OCI-LY1 (cell line): ENCODE measurements at regions not wholly inside any gene's neighbourhood (a gene's known extent, or its start where the extent isn't known, plus 50 kb on each side); places are given as distances from the start of the nearest gene placed in this dataset.

ENCODE experiments used
- CTCF ChIP-seq: fragments of 200-600 bp; sonication (generic), shearing (Covaris generic); IDR thresholded peaks from 2 replicates; pipeline ENCODE4 v1.5.1; 2017; ENCODE audit warnings: mild to moderate bottlenecking, antibody characterized with exemption, low read length, moderate library complexity, mixed read lengths
- EZH2 ChIP-seq: fragments of 200-600 bp; sonication (generic), shearing (Covaris generic); IDR thresholded peaks from 2 replicates; pipeline ENCODE4 v1.8.0; 2017; ENCODE audit warnings: borderline replicate concordance, mixed run types, mild to moderate bottlenecking, antibody characterized with exemption, low read length, moderate library complexity, mixed read lengths

- TF ChIP-seq CTCF (no peak), EZH2 (no peak)
Observed at GRCh38 chr11:27234043-27234668, 128.9 kb downstream of the CCDC34 start.
